SHP77 treated with DMSO at 0.1 percent for 48 hours (cell line): ENCODE measurements at regions not wholly inside any gene's neighbourhood (a gene's known extent, or its start where the extent isn't known, plus 50 kb on each side); places are given as distances from the start of the nearest gene placed in this dataset.

Experiments
- DNase-seq: peaks from one replicate; lab custom pipeline; 2025; lab: John Stamatoyannopoulos, UW

DNA sequence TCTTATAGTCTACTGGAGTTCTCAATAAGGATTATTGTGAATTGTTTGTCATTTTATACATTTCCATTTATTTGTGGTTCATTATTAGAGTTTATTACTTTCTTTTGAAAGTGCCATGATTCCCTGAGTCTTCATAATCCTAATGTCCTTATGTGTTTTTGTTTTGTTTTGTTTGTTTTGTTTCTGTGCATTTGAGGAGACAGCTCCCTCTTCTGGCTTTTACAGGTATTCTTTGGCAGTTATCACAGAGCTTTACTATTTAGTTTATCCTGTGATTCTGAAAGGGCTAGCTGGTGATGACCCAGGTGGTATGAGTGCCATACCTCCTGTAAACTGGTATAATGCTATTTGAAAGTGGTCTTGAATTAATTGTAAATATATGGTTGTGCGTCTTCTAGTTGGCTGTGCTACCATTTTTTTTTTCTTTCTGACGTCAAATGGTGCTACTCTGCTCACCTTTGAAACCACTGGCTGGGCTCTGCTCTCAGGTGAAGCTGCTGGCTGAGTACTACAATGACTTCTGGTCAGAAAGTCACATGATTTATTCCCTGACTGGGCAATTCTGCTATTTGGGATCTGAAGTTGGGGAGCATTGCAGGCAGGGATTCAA is 751.2 kb downstream of the JRKL start:
- DNase-seq = no peak

DNA sequence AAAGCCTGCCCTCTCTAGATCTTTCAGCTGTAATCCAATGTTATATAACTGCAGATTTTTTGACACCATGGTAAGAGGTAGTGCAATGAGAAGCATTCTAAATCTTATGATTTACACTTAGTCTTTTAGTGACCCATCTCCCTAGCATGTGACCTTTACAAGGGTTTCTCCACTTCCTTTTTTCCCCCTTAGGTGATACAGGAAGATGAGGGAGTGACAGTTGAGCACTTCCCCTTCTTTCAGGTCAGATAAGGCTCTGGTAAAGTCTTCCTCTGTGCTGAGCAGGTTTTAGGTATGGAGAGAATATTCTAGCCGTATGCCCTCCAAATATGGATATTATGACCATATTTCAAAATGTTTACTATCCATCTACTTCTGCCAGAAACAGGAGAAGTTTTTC is 753.6 kb downstream of the JRKL start:
- DNase-seq = no peak

DNA sequence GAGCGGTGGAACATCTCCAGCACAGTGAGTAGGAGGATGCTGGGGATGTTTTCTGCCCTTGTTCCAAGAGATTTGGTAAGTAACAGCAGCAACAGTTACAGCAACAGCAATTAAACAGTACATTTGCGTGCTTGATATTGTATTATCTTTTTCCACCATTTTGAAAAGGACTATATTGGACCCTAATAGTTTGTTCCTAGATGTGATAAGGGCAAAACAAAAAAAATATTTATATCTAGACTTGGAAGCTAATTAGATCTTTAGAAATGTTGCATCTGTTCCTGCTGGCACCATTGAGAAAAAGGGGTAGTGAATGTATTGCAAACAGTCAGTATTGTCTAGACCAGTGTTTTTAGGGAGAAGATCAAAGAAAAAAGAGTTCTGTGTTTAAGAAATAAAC is 759.9 kb downstream of the JRKL start:
- no peak for DNase-seq

DNA sequence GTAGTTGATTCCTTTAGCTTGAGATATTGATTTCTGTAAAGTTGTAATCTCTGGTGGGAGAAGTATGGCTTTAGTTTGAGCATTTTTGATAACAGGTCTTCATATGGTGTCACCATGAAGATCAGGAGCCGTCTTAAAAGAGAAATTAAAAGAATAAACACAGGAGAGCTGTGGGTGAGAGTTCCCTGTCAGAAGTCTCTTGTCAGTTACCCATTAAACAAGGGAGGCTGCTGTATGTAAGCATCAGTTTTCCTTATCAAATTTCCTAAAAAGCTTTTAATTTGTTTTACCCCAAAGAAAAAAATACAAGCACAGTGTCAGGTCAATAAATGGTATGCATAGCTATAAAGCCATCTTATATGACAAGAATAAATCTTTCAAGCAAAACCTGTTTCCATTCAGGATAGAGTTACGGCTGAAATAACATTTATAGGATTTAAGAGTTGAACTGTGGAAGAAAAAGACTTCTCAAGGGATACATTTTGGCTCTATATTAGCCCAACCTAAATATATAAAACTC is 767.5 kb downstream of the JRKL start:
- no peak for DNase-seq

DNA sequence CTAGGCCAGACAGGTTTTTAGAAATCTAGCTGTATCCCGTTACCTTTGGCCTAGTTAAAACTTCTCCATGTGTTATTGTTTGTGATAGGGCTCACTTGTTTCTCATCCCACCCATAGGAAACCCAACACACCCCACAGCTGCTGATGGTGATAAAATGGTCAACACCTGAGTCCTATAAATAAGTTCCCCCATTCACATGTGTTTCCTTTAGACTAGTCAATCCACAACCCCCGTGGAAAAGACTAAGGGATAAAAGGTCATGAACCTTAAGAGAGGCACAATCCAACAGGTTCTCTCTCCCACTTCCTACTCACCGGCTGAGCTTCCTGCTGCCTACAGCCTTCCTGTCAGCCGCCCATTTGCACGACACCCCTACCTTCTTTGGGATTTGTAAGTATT is 768.4 kb downstream of the JRKL start:
- DNase-seq = no peak

DNA sequence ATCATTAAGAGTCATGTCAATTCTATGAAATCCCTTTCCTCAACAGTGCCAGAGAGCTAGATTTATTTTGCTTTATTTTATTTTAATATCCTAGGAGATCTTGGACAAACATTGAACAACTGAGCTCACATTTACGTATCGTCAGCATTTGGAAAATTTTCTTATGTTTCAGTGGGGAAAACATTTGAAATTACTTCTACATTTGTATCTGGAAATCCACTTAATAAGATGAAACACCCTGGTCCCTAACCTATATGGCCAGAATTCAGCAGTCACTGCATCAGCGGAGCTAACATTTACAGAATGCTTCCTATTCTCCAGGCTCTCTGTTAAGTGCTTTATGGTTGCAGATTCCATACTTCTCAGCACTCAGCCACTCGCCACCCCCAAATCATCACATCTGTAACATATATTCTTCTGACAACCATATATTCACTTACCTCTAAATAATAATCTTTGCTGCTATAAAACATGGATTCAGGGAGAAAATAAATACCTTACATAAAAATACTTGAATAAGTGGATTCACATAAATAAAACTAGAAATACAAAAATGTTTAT is 773.9 kb downstream of the JRKL start:
- DNase-seq = no peak

DNA sequence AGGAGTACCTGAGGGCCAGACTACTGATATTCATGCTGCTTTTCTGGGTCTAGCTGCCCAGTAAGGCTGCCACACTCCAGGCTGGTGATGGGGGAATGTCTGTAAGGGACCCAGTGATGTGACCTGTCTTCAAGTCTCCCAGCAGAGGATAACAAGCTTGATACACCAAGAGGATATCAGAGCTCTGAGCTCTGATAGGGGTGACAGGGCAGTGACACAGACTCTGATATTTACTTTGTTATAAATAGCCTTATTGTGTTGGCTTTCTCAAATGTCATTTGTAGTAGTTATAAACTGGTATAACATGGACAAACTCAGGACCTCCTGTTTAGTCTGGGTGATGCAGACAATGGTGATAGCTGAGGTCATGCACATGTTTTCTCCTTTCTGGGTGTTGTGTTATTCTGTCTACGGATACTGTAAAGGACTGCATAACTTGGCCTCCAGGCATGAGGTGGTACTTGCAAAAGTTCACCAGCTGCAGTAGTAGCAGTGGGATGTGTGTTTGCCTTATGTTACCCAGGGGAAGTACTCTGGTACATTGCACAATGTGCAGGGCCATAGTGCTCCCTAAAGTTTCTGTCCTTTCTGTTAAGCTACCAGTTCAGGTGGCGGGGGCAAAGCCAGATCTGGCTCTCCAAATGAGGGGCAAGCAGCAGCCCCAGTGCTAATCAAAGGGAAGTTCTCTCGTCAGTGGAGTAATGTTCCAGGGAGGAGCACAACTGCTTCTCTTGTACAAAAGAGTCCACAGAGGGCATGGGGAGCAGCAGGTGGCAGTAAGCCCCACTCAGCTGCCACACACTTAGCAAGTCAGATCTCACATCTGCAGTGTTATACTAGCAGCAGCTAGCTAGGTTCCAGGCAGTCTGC is 812.2 kb downstream of the JRKL start:
- DNase-seq = peak; percentile 4

DNA sequence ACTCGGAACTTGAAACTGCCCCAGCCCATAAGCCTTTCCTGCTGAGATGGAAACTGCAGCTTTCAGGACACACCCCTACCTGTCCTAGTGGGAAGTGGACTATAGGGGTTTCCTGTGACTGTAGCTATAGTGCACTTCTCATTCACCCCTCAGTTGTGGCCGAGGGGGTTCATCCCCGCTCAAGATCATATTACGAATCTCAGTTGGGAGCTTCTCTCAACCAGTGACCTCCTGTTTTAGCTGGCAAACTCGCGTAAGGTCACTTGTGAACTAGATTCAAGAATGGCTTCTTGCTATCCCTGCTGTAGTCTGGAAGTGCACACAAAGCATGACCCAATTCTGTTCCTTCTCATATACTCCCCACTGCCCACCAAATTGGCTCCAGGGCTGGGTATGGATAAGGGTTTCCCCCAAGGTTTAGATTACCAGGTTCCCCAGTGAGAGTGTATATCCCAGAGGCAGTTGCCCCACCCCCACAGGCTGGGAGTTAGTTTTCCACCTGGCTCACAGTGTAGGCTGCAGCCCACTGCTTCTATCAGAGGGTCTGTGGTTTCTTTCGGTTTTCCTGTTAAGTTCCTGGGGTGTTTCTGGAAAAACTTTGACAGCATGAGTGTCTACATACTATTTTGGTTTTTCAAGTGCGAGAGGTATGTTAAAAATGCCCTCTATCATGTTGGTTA is 812.9 kb downstream of the JRKL start:
- DNase-seq = no peak

DNA sequence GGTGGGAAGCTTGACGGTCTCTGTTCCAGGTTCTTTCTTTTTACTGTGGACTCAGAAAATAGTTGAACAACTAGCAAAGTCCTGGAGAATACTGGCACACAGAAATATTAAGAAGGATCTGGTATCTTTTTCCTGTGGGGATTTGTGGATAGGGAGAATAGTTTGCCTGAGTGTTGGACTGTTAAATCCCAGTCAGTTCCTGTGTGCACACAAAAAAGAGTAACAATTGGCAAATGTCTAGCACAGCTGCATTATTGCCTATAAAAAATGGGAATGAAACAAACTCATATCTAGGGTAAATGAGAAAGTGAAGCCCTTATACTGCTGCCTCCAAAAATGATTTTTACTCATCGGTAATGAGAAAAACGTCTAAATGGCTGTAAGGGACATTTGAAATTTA is 828.2 kb downstream of the JRKL start:
- DNase-seq = no peak

DNA sequence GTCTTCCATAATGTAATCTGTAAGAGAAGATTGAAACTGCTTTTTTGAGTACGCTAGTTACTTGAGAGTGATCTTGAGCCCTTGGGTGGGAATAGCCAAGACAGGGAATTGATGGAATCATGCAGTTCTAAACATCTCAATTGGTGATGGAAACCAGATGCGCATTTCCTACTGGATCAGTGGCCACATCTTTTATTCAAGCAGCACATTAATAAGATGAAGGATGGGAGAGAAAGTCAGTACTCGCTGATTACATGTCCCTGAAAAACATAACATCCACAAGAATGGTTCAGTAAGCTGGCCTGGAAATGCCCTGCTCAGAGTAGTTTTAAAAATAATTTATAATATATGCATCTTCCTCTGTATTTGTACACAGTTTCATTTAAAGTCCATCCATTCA is 833.8 kb downstream of the JRKL start:
- no peak for DNase-seq

DNA sequence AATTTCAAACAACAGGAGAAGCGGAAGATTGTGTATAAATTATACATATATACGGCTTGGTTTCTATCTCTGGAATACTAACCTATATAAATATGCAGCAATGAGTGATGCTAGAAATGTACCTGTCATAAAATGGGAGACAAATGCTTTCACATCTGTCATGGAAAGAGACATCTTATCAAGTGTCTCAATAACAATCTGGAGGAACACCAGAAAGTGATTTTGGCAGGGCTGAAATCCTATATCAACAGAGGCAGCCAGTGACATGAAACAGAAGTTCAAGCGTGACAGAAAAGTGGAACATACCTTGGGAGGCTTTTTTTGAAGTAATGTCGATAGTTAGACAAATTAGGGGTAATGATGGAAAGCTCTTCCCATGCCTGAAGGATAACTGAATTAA is 834.6 kb downstream of the JRKL start:
- DNase-seq = no peak

DNA sequence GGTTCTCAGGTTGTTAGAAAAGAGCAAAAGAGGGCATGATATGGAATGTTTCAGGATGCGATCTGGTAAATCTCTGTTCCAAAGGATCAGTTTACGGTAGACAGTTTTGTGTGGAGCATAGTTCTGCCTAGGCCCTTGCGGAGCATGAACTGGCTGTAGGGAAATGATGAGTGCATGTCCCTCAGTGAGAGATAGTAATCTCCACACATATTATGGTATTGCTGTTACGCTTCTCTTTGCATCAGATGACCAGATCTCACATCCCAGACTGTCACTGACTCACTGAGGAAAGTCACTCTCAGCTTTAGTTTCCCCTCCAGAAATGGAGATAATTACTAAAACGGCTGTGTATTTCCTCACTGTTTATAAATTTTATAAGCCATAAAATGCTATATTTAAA is 836.0 kb downstream of the JRKL start:
- no peak for DNase-seq

DNA sequence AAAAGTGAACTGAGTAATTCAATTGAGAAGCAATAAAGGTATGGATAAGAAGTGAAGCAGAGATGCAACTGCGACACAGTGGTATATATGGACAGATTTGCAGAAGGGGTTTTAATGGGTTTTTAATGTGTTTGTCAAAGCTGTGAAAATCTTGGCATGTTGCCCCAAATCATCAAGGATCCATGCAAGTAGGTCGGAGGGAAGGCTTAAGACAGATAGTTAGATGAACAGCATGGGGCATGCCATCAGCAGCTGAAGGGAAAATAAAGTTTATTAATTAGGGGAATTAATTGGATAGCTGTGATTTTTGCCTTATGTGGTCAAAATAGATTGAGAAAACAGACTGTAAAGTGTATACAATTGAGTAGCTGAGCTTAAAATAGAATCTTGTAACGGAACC is 840.1 kb downstream of the JRKL start:
- DNase-seq = no peak

DNA sequence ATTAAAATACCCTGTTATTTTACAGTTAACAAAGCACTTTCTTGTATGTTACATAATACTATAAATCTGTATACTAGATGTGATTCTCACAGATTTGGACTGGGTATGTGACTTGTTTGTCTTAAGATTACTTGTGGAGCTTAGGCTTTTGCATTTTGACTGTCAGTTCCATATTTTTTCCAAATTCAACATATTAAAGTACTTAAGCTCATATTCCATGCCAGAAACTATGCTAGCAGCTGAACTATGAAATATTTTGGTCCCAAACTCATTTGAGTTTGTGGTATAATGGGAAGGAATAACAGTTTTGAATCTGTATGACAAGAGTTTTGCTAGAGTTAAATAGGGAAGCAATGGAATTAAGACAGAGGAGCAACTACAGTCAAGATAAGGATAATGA is 841.4 kb downstream of the JRKL start:
- no peak for DNase-seq

DNA sequence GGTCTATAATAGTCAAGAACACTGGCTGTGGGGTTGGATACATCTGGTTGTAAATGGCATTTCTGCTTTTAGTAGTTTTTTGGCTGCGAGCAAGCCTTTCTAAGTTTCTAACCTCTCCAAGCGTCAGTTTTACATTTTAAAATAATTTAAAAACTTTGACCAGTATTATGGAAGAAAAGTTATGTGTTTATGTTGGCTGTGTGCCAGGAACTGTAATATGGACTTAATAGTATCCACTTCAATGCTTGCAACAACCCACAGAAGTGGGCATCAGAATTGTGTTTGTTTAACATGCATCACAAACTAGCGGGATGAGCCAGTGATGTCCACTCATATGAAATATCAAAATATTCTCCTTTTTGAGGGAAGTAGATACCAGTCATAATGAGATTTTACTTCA is 844.2 kb downstream of the JRKL start:
- DNase-seq = no peak

DNA sequence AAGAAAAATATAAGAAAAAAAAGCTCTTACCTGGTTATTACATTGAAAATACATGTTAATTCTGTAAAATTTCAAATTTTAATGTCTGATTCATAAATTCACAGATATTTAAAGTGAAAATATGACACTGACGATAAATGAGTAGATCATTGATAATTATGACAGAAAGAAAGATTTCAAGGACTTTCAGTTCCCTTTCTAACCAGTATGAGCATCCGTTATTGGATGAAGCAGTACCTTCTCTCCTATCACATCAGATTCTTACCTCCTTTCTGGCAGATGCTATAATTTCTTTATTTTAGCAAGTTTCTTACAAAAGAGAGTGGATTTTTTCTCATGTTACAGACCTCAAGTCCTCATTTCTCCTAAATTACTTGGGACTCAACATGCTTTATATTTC is 847.3 kb downstream of the JRKL start:
- no peak for DNase-seq

DNA sequence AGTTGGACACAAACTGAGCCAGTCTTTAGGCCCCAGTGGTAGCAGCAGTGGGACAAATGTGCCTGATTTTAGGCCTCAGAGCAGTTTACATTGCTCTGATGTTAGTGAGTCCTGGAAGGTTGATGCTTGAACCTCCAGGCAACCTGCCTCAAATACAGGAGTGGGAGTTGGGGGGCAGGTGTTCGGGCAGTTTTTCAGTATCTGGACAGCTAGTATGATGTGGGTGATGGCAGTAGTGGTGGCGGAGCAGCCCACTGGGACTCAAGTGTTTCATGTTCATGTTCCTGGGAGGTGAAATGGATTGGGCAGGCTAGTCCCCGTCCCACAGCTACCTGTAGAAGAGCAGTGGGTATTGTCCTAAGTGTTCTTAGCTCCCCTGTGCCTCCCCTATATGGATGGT is 857.8 kb downstream of the JRKL start:
- no peak for DNase-seq

DNA sequence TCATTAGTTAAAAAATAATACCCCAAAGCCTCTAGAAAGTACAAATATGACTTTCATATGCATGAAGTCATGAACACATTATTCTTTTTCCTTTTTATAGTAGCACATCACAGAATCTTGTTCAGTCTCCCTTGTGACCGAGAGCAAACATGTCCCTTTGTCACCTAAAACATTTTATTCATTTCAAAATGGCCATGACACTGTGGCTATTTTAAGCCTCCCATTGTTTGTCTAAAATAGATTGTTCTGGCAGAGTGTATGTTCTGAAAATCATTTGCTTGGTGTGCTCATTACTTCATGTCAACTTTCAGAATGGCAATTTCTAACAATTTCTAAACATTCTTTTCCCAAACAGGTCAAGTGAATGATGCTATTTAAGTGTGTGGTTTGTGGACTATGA is 865.0 kb downstream of the JRKL start:
- DNase-seq = no peak

DNA sequence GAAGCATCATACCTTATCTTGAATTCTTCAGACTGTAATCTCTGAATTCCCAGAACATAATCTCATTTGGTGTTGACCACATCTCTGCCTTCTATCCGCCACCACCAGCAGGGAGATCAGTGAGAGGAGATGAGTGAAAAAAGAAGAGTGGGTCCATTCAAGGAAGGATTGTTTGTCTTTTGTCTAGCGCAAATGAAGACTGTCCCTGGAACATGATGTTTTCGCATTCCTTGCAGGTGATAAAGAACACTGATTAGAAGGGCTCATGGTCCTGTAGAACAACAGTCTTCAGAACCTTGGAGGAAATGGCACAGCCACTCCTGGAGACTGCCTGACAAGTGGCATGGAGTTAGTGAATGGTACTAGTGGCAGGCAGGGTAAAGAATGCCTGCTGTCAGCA is 869.6 kb downstream of the JRKL start:
- DNase-seq = no peak

DNA sequence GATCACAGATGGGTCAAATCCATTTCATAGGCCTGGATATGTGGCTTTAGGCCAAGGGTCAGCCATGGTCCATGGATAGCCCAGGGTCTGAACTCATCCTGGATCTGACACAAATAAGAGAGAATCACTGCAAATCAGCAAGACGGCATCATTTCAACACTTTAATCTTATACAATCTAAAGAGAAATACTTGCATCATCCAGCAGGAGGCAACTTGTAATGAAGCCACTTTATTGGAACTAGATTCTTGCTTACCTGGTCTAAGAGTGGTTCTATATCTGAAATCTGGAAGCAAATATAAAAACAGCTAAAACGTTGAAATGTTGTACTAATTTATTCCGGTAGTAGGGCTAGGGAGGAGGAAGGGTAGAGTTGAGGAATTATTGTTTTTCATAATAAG is 870.1 kb downstream of the JRKL start:
- DNase-seq = no peak

DNA sequence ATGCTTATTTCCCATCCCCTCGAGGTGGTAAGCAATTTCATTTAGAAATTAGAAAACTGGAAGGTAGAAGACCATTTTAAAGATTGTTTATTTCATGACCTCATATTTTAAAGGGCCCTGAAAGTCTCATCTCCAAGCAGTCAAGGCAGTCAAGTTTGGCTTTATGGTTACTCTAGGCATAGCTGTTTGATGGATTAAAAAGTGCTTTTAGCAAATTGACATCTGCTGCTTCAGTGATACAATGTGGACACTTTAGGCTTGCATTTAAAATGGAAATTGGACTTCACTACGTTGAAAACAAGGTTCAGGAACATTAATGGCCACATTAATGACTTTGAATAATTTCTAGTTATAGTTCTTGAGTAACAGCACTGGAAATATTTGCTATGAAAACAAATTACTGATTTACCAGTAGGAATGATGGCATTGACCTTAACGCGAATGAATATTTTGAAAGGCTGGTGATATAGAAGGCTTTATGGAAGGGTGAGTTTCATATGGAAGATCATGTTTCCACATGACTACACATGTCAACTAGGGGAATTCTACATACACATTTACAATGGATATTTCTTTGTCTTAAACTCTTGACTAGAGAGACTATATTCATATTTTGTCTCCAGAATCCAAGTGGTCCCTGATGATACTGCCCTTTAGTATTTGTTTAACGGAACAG is 873.5 kb downstream of the JRKL start:
- no peak for DNase-seq

DNA sequence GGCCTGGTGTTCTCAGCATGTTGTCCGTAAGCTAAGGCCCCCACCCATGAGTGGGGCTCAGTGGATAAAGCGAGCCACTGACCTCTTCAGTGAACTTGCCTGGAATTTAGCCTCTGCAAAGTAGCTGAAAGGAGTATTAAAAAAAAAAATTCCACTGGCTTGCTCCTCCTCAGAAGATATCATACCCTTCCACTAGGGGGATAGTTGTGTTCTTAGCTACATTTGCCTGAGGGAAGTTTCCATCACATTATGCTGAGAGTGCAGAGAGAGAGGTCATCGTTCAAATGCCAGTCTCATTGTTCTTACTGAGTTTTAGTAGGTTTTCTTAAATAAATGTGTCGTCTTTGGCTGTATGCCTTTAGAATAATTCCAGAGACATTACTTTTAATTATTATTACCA is 879.7 kb downstream of the JRKL start:
- no peak for DNase-seq
